Activated naive CD8-positive, alpha-beta T cell treated with anti-CD3 and anti-CD28 coated beads for 36 hours (primary cell): ENCODE measurements at regions not wholly inside any gene's neighbourhood (a gene's known extent, or its start where the extent isn't known, plus 50 kb on each side); places are given as distances from the start of the nearest gene placed in this dataset.
"Not testable (repeated sequence)": the region's sequence is repeated elsewhere in the genome, so short reads cannot be mapped to it uniquely, and the experiment has no call there.

Source experiments
- DNase-seq: peaks from one replicate; pipeline ENCODE4 v3.0.0; 2021
- H3K27ac Mint-ChIP-seq: one replicate; pipeline ENCODE4 v1.8.0; 2022; ENCODE audit warnings: mild to moderate bottlenecking, moderate library complexity, mixed read lengths
- H3K27me3 Mint-ChIP-seq: one replicate; pipeline ENCODE4 v1.8.0; 2022; ENCODE audit warnings: mild to moderate bottlenecking, mixed read lengths
- H3K36me3 Mint-ChIP-seq: one replicate; pipeline ENCODE4 v1.8.0; 2021; ENCODE audit warnings: mild to moderate bottlenecking, mixed read lengths
- H3K4me1 Mint-ChIP-seq: one replicate; pipeline ENCODE4 v1.8.0; 2021; ENCODE audit warnings: mixed read lengths
- H3K4me3 Mint-ChIP-seq: one replicate; pipeline ENCODE4 v1.8.0; 2022; ENCODE audit warnings: mild to moderate bottlenecking, moderate library complexity, mixed read lengths
- H3K9me3 Mint-ChIP-seq: one replicate; pipeline ENCODE4 v1.8.0; 2022; ENCODE audit warnings: mixed read lengths

DNA sequence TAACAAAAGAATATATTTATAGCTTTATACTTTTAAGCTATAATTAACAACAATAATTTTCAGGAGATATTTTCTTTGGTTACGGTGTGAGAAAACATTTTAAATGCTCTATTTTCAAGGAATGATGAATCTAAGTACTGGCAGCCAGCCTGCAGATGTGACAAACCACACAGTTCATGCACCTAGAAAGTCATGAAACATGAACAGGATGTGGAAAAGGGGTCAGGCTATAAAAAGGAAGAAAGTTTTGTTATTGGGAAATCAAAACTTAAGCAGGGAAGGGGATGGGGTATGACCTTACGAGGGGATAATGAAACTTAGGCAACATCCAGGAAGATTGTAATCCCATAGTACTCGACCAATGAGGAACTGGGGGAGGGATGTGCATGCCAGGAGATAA is 508.7 kb upstream of the GRAMD2B start:
- Mint-ChIP-seq H3K27me3 (no peaks in the 10 kb centered on the region), H3K36me3 (no peaks in the 10 kb centered on the region), H3K4me1 (no peaks in the 10 kb centered on the region), H3K9me3 (peaks cover 11% of the 10 kb centered on the region), H3K27ac (no peak overlapping the region), H3K4me3 (no peak overlapping the region)
- DNase-seq = no peak

DNA sequence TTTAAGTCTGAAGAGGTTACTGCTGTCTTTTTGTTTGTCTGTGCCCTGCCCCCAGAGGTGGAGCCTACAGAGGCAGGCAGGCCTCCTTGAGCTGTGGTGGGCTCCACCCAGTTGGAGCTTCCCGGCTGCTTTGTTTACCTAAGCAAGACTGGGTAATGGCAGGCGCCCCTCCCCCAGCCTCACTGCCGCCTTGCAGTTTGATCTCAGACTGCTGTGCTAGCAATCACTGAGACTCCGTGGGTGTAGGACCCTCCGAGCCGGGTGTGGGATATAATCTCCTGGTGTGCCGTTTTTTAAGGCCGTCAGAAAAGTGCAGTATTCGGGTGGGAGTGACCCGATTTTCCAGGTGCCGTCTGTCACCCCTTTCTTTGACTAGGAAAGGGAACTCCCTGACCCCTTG is 499.3 kb upstream of the GRAMD2B start:
- not testable (repeated sequence) for H3K4me1 Mint-ChIP-seq, H3K27ac Mint-ChIP-seq, H3K27me3 Mint-ChIP-seq, DNase-seq, H3K36me3 Mint-ChIP-seq, H3K4me3 Mint-ChIP-seq
- peaks cover 12% of the 10 kb centered on the region for H3K9me3 Mint-ChIP-seq

DNA sequence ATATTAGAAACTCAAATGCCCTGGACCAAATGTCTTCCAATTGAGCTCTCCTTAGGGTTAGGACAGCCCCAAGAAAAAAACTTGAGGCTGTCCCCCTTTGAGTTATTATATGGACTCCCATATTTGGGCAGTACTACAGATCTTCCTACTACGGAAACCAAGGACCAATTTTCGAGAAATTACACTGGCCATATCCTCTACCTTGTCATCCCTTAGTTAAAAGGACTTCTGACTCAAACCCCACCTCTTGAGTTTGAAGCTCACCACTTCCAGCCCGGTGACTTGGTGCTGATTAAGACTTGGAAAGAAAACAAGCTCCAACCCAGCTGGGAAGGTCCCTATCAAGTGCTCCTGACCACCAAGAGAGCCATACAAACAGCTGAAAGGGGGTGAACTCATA is 497.0 kb upstream of the GRAMD2B start:
- Mint-ChIP-seq H3K27me3 (no peaks in the 10 kb centered on the region), H3K36me3 (no peaks in the 10 kb centered on the region), H3K9me3 (peaks cover 10% of the 10 kb centered on the region), H3K27ac (no peak overlapping the region), H3K4me3 (no peak overlapping the region), H3K4me1 (no peaks in the 10 kb centered on the region)
- no peak for DNase-seq

DNA sequence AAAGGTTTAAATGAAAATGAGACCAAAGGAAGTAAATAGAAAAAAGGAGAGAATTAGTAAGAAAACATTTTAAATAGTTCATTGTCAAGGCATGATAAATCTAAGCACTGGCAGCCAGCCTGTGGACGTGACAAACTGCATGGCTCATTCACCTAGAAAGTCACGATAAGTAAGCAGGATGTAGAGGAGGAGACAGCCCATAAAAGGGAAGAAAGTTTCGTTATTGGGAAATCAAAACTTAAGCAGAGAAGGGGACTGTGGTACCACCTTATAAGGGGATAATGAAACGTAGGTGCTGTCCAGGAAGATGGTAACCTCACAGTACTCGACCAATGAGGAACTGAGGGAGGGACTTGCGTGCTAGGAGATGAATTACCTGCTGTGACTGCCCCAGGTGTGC is 494.5 kb upstream of the GRAMD2B start:
- H3K27me3 Mint-ChIP-seq = no peaks in the 10 kb centered on the region
- H3K9me3 Mint-ChIP-seq = peaks cover 6% of the 10 kb centered on the region
- DNase-seq = no peak
- no peak overlapping the region for H3K4me3 Mint-ChIP-seq
- no peak overlapping the region for H3K27ac Mint-ChIP-seq
- H3K4me1 Mint-ChIP-seq = no peaks in the 10 kb centered on the region
- no peaks in the 10 kb centered on the region for H3K36me3 Mint-ChIP-seq

DNA sequence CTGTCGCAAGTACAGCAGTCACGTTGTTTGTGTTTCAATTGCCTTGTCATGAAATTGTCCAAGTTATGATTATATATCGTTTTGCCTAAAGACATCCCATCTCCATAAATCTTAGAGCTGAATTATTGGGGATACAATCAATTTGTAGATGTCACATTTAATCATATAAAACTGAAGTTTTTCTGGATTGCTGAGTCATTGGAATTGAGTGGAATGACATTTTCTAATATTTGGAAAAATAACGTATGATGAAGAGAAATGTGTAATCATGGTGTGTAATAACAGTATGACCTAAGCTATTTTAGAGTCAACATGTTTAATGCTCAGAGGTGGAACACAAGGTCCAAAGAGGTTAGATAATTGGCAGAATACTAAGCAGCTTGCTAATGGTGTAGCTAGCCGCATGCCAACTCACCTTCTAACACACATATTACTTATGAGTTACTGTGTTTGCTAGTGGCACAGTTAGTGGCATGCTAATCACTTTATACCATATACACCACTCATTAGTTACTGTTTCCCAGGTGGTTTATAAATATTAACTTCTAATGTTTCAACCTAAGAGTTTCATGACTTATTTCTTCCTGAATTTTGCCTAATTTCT is 473.1 kb upstream of the GRAMD2B start:
- Mint-ChIP-seq H3K27me3 (no peaks in the 10 kb centered on the region), H3K36me3 (no peaks in the 10 kb centered on the region), H3K4me1 (no peaks in the 10 kb centered on the region), H3K27ac (no peak overlapping the region), H3K9me3 (peaks cover 5% of the 10 kb centered on the region), H3K4me3 (no peak overlapping the region)
- DNase-seq = no peak

DNA sequence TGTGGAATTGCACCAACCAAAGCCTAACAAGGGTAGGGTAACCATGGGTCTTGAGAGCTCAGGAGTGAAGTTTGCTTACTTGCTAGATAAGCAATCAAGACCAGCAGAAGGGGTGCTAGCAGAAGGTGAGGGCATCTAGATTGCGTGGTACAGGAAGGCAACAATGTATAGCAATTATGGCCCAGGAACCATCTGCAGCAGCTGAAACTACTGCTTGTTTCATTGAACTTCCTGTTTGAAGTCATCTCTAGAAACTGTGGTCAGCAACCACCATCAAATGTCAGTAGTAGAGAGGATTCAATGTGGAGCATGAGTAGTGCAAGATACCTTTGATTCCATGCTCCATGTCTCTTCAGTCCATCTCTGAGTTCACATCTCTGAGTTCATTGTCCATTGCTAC is 462.1 kb upstream of the GRAMD2B start:
- Mint-ChIP-seq H3K9me3 (no peaks in the 10 kb centered on the region), H3K4me3 (no peak overlapping the region), H3K27me3 (no peaks in the 10 kb centered on the region), H3K27ac (no peak overlapping the region), H3K36me3 (no peaks in the 10 kb centered on the region), H3K4me1 (no peaks in the 10 kb centered on the region)
- DNase-seq = no peak

DNA sequence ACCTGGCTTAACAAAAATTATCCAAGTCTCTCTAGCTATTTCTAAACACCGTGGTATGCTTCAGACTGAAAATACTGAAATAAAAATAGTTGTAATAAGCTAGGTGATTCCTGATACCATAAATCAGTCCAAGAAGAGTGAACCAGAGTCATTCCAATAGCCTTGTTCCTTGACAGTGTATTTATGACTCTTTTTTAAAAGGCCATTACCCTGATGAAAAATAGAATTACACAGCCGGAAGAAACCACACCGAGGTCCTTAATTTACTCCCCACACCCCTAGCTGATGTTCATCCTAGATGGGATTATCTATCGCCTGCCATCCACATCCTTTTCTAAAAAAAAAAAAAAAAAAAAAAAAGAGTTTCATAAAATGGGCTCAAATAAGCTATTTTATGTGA is 457.6 kb upstream of the GRAMD2B start:
- Mint-ChIP-seq H3K4me1 (no peaks in the 10 kb centered on the region), H3K27me3 (no peaks in the 10 kb centered on the region), H3K36me3 (no peaks in the 10 kb centered on the region), H3K27ac (no peak overlapping the region), H3K9me3 (no peaks in the 10 kb centered on the region), H3K4me3 (no peak overlapping the region)
- no peak for DNase-seq

DNA sequence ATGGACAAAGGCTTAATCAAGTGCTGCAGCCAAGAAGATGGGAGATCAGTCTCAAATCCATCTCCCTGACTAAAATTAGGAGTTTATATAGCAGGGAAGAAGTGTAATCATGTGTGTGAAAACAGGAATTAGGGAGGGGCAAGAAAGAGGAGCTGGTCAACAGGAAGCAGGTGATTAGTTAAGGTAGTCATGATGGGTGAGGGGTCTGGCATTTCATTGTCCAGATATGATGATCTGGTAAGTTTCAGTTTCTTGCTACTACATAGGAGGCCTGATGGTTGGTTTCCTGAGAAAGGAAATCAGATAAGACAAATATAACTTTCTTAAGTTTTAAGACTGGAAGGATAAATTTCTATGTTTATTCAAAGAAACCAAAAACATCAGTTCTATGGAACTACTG is 455.6 kb upstream of the GRAMD2B start:
- Mint-ChIP-seq H3K4me1 (no peaks in the 10 kb centered on the region), H3K27me3 (no peaks in the 10 kb centered on the region), H3K27ac (no peak overlapping the region), H3K4me3 (no peak overlapping the region), H3K36me3 (no peaks in the 10 kb centered on the region), H3K9me3 (no peaks in the 10 kb centered on the region)
- DNase-seq = no peak

DNA sequence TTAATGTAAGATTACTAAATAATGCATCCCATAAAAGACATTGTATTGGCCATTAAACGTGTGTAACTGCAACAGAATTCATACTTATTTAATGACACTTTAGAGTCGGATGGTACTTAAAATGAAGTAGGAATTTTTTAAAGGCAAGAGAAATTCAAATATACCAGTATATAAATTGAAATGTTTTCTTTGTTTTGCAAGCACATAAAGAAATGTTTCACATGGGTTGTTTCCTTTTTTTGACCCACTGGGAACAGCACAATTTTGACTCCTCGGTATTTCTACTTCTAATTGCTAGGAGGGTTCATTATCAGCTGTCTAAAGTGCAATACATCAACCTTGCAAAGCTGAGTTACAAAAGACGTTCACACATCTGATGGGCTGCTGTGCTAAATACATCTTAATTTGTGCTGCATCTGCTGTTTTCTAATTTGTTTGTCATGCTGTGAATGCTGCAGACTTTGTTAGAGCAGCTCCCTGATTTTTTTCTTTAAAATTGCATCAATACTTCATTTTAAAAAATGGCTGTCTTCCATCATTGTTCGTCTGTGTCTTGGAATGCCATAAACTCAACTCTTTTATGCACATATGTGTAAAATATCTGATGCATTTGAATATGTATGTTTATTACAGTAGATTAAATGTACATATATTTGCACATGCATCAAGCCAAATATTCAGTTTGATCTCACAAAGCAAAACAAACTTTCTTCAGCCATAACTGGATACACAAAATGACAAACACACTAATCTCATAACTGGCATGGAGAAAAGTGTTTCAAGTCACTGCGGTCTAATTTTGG is 454.0 kb upstream of the GRAMD2B start:
- H3K4me3 Mint-ChIP-seq = no peak overlapping the region
- no peak for DNase-seq
- H3K9me3 Mint-ChIP-seq = no peaks in the 10 kb centered on the region
- no peaks in the 10 kb centered on the region for H3K36me3 Mint-ChIP-seq
- H3K4me1 Mint-ChIP-seq = no peaks in the 10 kb centered on the region
- H3K27me3 Mint-ChIP-seq = no peaks in the 10 kb centered on the region
- no peak overlapping the region for H3K27ac Mint-ChIP-seq

DNA sequence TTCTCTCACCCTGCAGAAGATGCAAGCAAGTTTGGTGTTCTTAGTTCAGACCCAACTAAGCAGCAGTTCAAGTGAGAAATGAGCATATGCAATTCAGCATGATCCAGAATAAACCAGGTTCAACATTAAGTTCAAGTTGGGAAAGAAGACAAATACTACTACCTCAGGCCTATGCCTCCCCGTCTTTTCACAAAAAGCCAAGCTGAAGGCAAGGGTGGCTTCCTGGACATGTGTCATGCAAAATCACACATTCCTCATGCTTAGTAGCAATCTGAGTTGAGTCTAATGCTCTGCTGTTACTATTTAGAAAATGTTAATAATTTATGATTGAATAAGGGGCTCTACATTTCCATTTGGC is 453.4 kb upstream of the GRAMD2B start:
- no peaks in the 10 kb centered on the region for H3K36me3 Mint-ChIP-seq
- H3K4me3 Mint-ChIP-seq = no peak overlapping the region
- no peaks in the 10 kb centered on the region for H3K9me3 Mint-ChIP-seq
- H3K27ac Mint-ChIP-seq = no peak overlapping the region
- no peaks in the 10 kb centered on the region for H3K4me1 Mint-ChIP-seq
- no peaks in the 10 kb centered on the region for H3K27me3 Mint-ChIP-seq
- no peak for DNase-seq

DNA sequence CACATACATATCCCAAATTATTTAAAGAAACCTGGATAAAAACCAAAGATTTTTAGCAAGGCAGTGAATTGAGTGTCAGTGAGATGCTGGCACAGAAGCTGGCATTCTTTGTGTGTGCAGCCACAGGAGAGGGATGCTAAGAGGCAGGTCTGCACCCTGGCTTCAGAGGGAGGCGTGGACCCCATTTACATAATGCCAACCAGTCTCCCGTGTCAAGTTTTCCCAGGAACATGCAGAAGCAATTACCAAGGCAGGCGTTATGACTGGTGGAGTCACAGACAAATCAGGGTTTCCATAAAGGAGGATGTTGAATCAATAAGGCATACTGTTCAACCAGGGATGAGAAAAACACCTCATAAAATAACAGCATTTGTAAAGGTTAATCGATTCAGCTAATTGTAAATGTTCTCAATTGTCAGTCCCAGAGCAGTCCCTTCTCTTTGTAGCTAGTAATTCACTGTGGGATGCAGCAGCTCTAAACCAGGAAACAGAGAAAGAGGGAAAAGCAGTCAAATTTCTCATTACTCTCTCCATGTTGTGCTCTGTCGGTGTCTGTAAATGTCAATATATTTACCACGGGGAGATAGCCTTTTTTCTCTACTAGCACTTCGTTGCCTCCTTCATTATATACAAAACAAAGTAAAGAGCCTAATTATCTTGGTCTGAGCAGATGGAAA is 452.4 kb upstream of the GRAMD2B start:
- no peaks in the 10 kb centered on the region for H3K36me3 Mint-ChIP-seq
- no peak overlapping the region for H3K27ac Mint-ChIP-seq

DNA sequence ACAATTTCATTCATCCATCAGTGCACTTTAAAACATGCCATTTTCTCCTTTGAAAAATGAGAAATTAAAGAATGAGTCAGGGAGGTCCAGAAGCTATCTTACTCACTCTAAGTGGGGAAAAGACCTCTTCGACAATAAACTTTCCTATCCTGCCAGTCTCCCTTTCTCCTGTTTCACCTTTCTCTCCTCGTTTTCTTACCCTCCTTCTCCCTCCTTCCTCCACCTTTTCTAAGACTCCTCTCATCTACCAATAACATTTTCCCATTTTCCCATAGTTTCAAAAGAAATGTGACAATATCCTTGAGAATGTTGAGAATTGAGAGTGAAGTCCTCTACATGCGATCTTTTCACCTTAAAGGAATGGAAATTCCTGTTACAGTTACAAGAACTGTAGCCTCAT is 450.5 kb upstream of the GRAMD2B start:
- H3K36me3 Mint-ChIP-seq = no peaks in the 10 kb centered on the region
- no peak overlapping the region for H3K4me3 Mint-ChIP-seq
- H3K4me1 Mint-ChIP-seq = no peaks in the 10 kb centered on the region
- no peaks in the 10 kb centered on the region for H3K9me3 Mint-ChIP-seq
- no peaks in the 10 kb centered on the region for H3K27me3 Mint-ChIP-seq
- no peak for DNase-seq
- H3K27ac Mint-ChIP-seq = no peak overlapping the region

More for the DNA sequence above, 452.4 kb upstream of the GRAMD2B start:
- no peak overlapping the region for H3K4me3 Mint-ChIP-seq
- no peaks in the 10 kb centered on the region for H3K27me3 Mint-ChIP-seq
- H3K4me1 Mint-ChIP-seq = no peaks in the 10 kb centered on the region
- H3K9me3 Mint-ChIP-seq = no peaks in the 10 kb centered on the region
- no peak for DNase-seq

DNA sequence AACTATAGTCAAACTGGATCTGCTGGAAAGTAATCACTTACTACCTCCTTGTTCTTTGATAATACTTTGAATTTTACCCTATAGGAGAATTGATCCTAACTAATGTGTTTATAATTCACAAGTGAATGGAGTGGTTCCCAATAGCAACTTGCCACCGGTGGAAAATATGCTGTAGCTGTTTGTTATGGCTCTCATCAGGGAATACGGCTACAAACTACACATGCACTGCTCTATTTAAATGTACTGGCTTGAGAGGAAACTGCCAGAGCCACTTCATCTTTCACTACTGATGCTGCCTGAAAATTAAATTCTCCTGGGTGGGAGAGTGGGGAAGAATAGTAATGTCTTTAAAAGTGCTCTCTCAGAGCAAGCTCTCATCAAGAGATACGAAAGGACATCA is 448.5 kb upstream of the GRAMD2B start:
- H3K9me3 Mint-ChIP-seq = no peaks in the 10 kb centered on the region
- no peaks in the 10 kb centered on the region for H3K27me3 Mint-ChIP-seq
- H3K4me3 Mint-ChIP-seq = no peak overlapping the region
- H3K27ac Mint-ChIP-seq = no peak overlapping the region
- no peak for DNase-seq
- H3K4me1 Mint-ChIP-seq = no peaks in the 10 kb centered on the region
- H3K36me3 Mint-ChIP-seq = no peaks in the 10 kb centered on the region

DNA sequence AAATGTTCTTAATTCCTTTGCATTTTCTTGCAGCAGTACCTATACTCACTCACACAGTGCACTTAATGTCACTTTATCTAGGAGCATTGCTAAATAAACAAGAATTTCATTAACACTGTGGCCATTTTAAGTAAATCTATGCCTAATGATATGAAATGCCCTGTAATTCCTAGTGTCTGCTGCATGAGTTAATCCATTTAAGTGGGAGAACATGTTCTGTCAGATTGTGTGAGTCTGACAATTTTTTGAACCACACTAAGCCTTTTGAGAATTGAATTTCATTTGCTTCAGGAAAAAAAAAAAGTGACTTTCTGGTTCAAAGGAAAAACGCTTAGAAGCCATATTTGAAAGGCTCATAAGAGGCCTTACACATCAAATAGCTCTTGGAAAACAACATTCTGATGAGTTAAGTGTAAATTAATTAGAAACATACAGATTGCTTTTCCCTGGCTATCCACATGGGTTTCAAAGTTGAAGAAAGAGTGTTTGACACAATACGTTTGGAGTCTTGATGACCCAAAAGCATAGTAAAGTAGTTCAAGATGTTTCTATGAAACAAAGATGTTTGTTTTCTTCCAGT is 446.7 kb upstream of the GRAMD2B start:
- Mint-ChIP-seq H3K36me3 (no peaks in the 10 kb centered on the region), H3K4me1 (no peaks in the 10 kb centered on the region), H3K27ac (no peak overlapping the region), H3K4me3 (no peak overlapping the region), H3K9me3 (no peaks in the 10 kb centered on the region), H3K27me3 (no peaks in the 10 kb centered on the region)
- no peak for DNase-seq

DNA sequence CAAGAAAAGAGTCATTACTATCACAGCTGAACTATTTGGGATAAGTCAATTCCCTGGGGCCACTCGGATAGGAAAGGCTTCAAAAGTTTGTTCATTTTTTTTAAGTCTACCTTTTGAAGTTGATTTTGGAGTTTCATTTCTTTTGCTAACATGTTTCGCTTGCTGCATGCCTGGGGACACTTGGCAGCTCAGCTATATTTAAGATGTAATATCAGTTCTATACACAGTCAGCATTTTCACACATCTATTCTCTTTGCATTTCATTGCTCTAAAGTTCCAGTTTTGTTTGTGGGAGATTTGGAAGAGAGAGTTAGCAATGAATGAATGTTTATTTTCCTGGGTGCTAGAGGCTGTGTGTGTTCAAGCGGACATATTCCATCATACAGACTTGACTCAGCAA is 445.2 kb upstream of the GRAMD2B start:
- Mint-ChIP-seq H3K9me3 (no peaks in the 10 kb centered on the region), H3K27me3 (no peaks in the 10 kb centered on the region), H3K27ac (no peak overlapping the region), H3K4me1 (no peaks in the 10 kb centered on the region), H3K36me3 (no peaks in the 10 kb centered on the region), H3K4me3 (no peak overlapping the region)
- no peak for DNase-seq
